Esophagus muscularis mucosa (tissue), 4 donors: ENCODE measurements at regions not wholly inside any gene's neighbourhood (a gene's known extent, or its start where the extent isn't known, plus 50 kb on each side); places are given as distances from the start of the nearest gene placed in this dataset.

Experiments
- DNase-seq: peaks from one replicate; pipeline ENCODE4 v3.0.0-alpha.2; 2017; ENCODE audit errors: extremely low spot score
- H3K27ac ChIP-seq, 4 donors: fragments of 200-600 bp; sonication (generic); replicated peaks in 1 of 4; 1 replicate in 3 of 4; 2 replicates in 1 of 4; pipeline ENCODE4 v1.5.1; 2016 to 2019; ENCODE audit warnings: mild to moderate bottlenecking in 1 of 4
- H3K27me3 ChIP-seq, 4 donors: fragments of 200-600 bp; sonication (generic); one replicate each; pipeline versions ENCODE4 v1.5.1 to v1.6.0; 2016 to 2019
- H3K36me3 ChIP-seq, 4 donors: fragments of 200-600 bp; sonication (generic); one replicate each; pipeline ENCODE4 v1.5.1; 2016 to 2019
- H3K4me1 ChIP-seq, 4 donors: fragments of 200-600 bp; sonication (generic); one replicate each; pipeline ENCODE4 v1.5.1; 2016 to 2019
- H3K4me3 ChIP-seq, 4 donors: fragments of 200-600 bp; sonication (generic); 1 replicate in 2 of 4; 2 replicates in 2 of 4; pipeline ENCODE4 v1.5.1; 2016 to 2019; ENCODE audit warnings: mild to moderate bottlenecking in 4 of 4, moderate library complexity in 1 of 4
- H3K9me3 ChIP-seq, 4 donors: fragments of 200-600 bp; sonication (generic); 1 replicate in 3 of 4; 2 replicates in 1 of 4; pipeline ENCODE4 v1.5.1; 2016 to 2019
- CTCF ChIP-seq, 3 experiments: fragments of 200-600 bp in 2 of 3; fragments of 450-650 bp in 1 of 3; sonication (generic) in 2 of 3; IDR thresholded peaks; one replicate each; pipeline ENCODE4 v1.5.1; 2017 to 2019; ENCODE audit warnings: antibody characterized with exemption in 3 of 3, mild to moderate bottlenecking in 2 of 3, moderate library complexity in 1 of 3
- EP300 ChIP-seq: sonication (generic); formaldehyde crosslinking; IDR thresholded peaks from one replicate; pipeline ENCODE4 v1.6.1; 2017; ENCODE audit warnings: antibody characterized with exemption
- POLR2A ChIP-seq: fragments of 450-650 bp; IDR thresholded peaks from one replicate; pipeline ENCODE4 v1.6.1; 2017; ENCODE audit warnings: antibody characterized with exemption, moderate library complexity, mild to moderate bottlenecking, low read depth
- POLR2AphosphoS5 ChIP-seq, 2 donors: sonication (generic); formaldehyde crosslinking; IDR thresholded peaks; one replicate each; pipeline ENCODE4 v1.6.1; 2017; ENCODE audit warnings: antibody characterized with exemption in 2 of 2
- WGBS: methylation state at CpG from one replicate; pipeline ENCODE4 v1.1.5; 2018; 5-methylcytosine and 5-hydroxymethylcytosine counted together
- intact Hi-C: fragments of 100-400 bp; cut with DNase I; formaldehyde crosslinking; loops from one replicate; pipeline ENCODE4 v1.15.1; 2023

GRCh38 chr6:92195796-92196195, 1223.6 kb downstream of the EPHA7 start:
- Histone ChIP-seq H3K27me3 (no peaks in the 10 kb centered on the region), H3K4me3 (no peak overlapping the region), H3K27ac (no peak overlapping the region), H3K9me3 (peaks cover 0 to 4% (median 0%) of the 10 kb centered on the region in 4 donors), H3K4me1 (no peaks in the 10 kb centered on the region), H3K36me3 (no peaks in the 10 kb centered on the region)
- no peak for TF ChIP-seq POLR2A
- no peak for TF ChIP-seq CTCF (IDR thresholded peaks at IDR 0.05)
- TF ChIP-seq EP300: no peak
- no peak for TF ChIP-seq POLR2AphosphoS5 (IDR thresholded peaks at IDR 0.05)
- no peak for DNase-seq
- WGBS: 68% methylated on average over 5 of the region's 5 CpGs
- intact Hi-C loops: no loop called here

- no peaks in the 10 kb centered on the region for H3K4me1 ChIP-seq
- intact Hi-C loops: no loop called here
- H3K4me3 ChIP-seq: no peak overlapping the region
- no peaks in the 10 kb centered on the region for H3K36me3 ChIP-seq
- TF ChIP-seq CTCF (IDR thresholded peaks at IDR 0.05) (no peak), POLR2AphosphoS5 (IDR thresholded peaks at IDR 0.05) (no peak), POLR2A (no peak), EP300 (no peak)
- no peaks in the 10 kb centered on the region for H3K27me3 ChIP-seq
- 81% methylated on average over 1 of the region's 1 CpG for WGBS
- H3K27ac ChIP-seq: no peak overlapping the region
- no peak for DNase-seq
- H3K9me3 ChIP-seq: no peaks in the 10 kb centered on the region
These were observed 1231.3 kb downstream of the EPHA7 start for GRCh38 chr6:92188016-92188415.

GRCh38 chr6:92184933-92185332, 1234.4 kb downstream of the EPHA7 start:
- no peaks in the 10 kb centered on the region for H3K9me3 ChIP-seq
- no peak for DNase-seq
- intact Hi-C loops: no loop called here
- H3K36me3 ChIP-seq: no peaks in the 10 kb centered on the region
- H3K4me3 ChIP-seq: no peak overlapping the region
- no peaks in the 10 kb centered on the region for H3K4me1 ChIP-seq
- TF ChIP-seq EP300 (no peak), POLR2A (no peak), CTCF (IDR thresholded peaks at IDR 0.05) (no peak), POLR2AphosphoS5 (IDR thresholded peaks at IDR 0.05) (no peak)
- H3K27ac ChIP-seq: no peak overlapping the region
- H3K27me3 ChIP-seq: no peaks in the 10 kb centered on the region
- WGBS: 41% methylated on average over 3 of the region's 3 CpGs

GRCh38 chr6:92181347-92181746, 1238.0 kb downstream of the EPHA7 start:
- Histone ChIP-seq H3K9me3 (no peaks in the 10 kb centered on the region), H3K36me3 (no peaks in the 10 kb centered on the region), H3K4me3 (no peak overlapping the region), H3K4me1 (no peaks in the 10 kb centered on the region), H3K27ac (no peak overlapping the region), H3K27me3 (no peaks in the 10 kb centered on the region)
- intact Hi-C loops: no loop called here
- whole genome bisulfite sequencing: 87% methylated on average over 4 of the region's 4 CpGs
- TF ChIP-seq CTCF (IDR thresholded peaks at IDR 0.05) (no peak), EP300 (no peak), POLR2AphosphoS5 (IDR thresholded peaks at IDR 0.05) (no peak), POLR2A (no peak)
- no peak for DNase-seq

GRCh38 chr6:92180090-92180489, 1239.3 kb downstream of the EPHA7 start:
- no peak for DNase-seq
- Histone ChIP-seq H3K27me3 (no peaks in the 10 kb centered on the region), H3K27ac (no peak overlapping the region), H3K4me3 (no peak overlapping the region), H3K9me3 (no peaks in the 10 kb centered on the region), H3K36me3 (no peaks in the 10 kb centered on the region), H3K4me1 (no peaks in the 10 kb centered on the region)
- WGBS: 87% methylated on average over 2 of the region's 2 CpGs
- no peak for TF ChIP-seq POLR2AphosphoS5 (IDR thresholded peaks at IDR 0.05)
- no peak for TF ChIP-seq POLR2A
- TF ChIP-seq CTCF (IDR thresholded peaks at IDR 0.05): no peak
- TF ChIP-seq EP300: no peak
- intact Hi-C loops: no loop called here
